WTC11 (cell line): ENCODE measurements at regions not wholly inside any gene's neighbourhood (a gene's known extent, or its start where the extent isn't known, plus 50 kb on each side); places are given as distances from the start of the nearest gene placed in this dataset.

ENCODE experiments used
- ATAC-seq: fragments of 200-7000 bp; cut with Tn5 transposase; 2 replicates; pipeline ENCODE4 v1.10.0; 2021; ENCODE audit warnings: mild to moderate bottlenecking, moderate library complexity
- CTCF ChIA-PET: fragments of 300-600 bp; sonication (Branson Sonifier 250); formaldehyde crosslinking; loops from one replicate; lab custom pipeline; 2021; ENCODE audit warnings: antibody characterized with exemption; lab: Charles Lee
- POLR2A ChIA-PET: fragments of 350-600 bp; sonication (Branson Sonifier 250); formaldehyde crosslinking; loops from one replicate; lab custom pipeline; 2021; ENCODE audit warnings: antibody characterized with exemption; lab: Charles Lee
- DNase-seq: peaks from one replicate; pipeline ENCODE4 v3.0.0; 2021; ENCODE audit warnings: low spot score
- H3K27ac Mint-ChIP-seq: 2 replicates; pipeline ENCODE4 v1.8.0; 2021; ENCODE audit warnings: mixed read lengths
- H3K27me3 Mint-ChIP-seq: 2 replicates; pipeline ENCODE4 v1.8.0; 2021; ENCODE audit warnings: low read depth, mild to moderate bottlenecking, moderate library complexity, mixed read lengths
- H3K36me3 Mint-ChIP-seq: 2 replicates; pipeline ENCODE4 v1.8.0; 2021; ENCODE audit warnings: mixed read lengths
- H3K4me1 Mint-ChIP-seq: 2 replicates; pipeline ENCODE4 v1.8.0; 2022; ENCODE audit warnings: mixed read lengths
- H3K4me3 Mint-ChIP-seq: 2 replicates; pipeline ENCODE4 v1.8.0; 2021; ENCODE audit warnings: mild to moderate bottlenecking, moderate library complexity, mixed read lengths
- H3K9me3 Mint-ChIP-seq: 2 replicates; pipeline ENCODE4 v1.8.0; 2021; ENCODE audit warnings: mixed read lengths
- CREM ChIP-seq: sonication (generic); formaldehyde crosslinking; IDR thresholded peaks from 2 replicates; pipeline ENCODE4 v1.8.1; 2022; ENCODE audit warnings: mild to moderate bottlenecking, missing genetic modification reagents, moderate library complexity
- EMX1 ChIP-seq: fragments of 250-450 bp; sonication (Bioruptor Pico); IDR thresholded peaks from 2 replicates; pipeline ENCODE4 v1.8.0; 2021; ENCODE audit warnings: mild to moderate bottlenecking
- FOXJ3 ChIP-seq: sonication (generic); formaldehyde crosslinking; IDR thresholded peaks from 2 replicates; pipeline ENCODE4 v1.9.0; 2021; ENCODE audit warnings: missing genetic modification reagents, mild to moderate bottlenecking, borderline replicate concordance
- GABPB1 ChIP-seq: sonication (generic); formaldehyde crosslinking; IDR thresholded peaks from 2 replicates; pipeline ENCODE4 v1.8.1; 2023; ENCODE audit warnings: mild to moderate bottlenecking, missing genetic modification reagents
- NFE2L1 ChIP-seq: sonication (generic); formaldehyde crosslinking; IDR thresholded peaks from 2 replicates; pipeline ENCODE4 v1.8.1; 2023; ENCODE audit warnings: missing genetic modification reagents
- NFYB ChIP-seq: sonication (generic); formaldehyde crosslinking; conservative IDR thresholded peaks from 2 replicates; pipeline ENCODE4 v1.8.0; 2022; ENCODE audit warnings: low read depth, missing genetic modification reagents
- NR2C2 ChIP-seq: sonication (generic); formaldehyde crosslinking; IDR thresholded peaks from 2 replicates; pipeline ENCODE4 v1.8.0; 2022; ENCODE audit warnings: mild to moderate bottlenecking, missing genetic modification reagents
- NR3C1 ChIP-seq: sonication (generic); formaldehyde crosslinking; conservative IDR thresholded peaks from 2 replicates; pipeline ENCODE4 v1.8.1; 2023; ENCODE audit warnings: low read depth, mild to moderate bottlenecking, missing genetic modification reagents
- ZNF396 ChIP-seq: fragments of 250-450 bp; sonication (Bioruptor Pico); IDR thresholded peaks from 2 replicates; pipeline ENCODE4 v1.8.0; 2021; ENCODE audit warnings: mild to moderate bottlenecking, moderate library complexity, borderline replicate concordance
- ZNF416 ChIP-seq: fragments of 250-450 bp; sonication (Bioruptor Pico); IDR thresholded peaks from 2 replicates; pipeline ENCODE4 v1.9.0; 2021; ENCODE audit warnings: mild to moderate bottlenecking, inconsistent platforms
- TF ChIP-seq, protein P1 (sequence below): sonication (generic); formaldehyde crosslinking; IDR thresholded peaks from 2 replicates; pipeline ENCODE4 v1.8.1; 2023; ENCODE audit warnings: mild to moderate bottlenecking, missing genetic modification reagents, borderline replicate concordance
- TF ChIP-seq, protein P2 (sequence below): sonication (generic); formaldehyde crosslinking; IDR thresholded peaks from 2 replicates; pipeline ENCODE4 v1.8.1; 2022; ENCODE audit warnings: low read depth, mild to moderate bottlenecking, moderate library complexity, missing genetic modification reagents, borderline replicate concordance
- TF ChIP-seq, protein P3 (sequence below): fragments of 250-450 bp; sonication (Bioruptor Pico); IDR thresholded peaks from 2 replicates; pipeline ENCODE4 v1.9.0; 2021; ENCODE audit warnings: mild to moderate bottlenecking
- TF ChIP-seq, protein P4 (sequence below): sonication (generic); formaldehyde crosslinking; IDR thresholded peaks from 2 replicates; pipeline ENCODE4 v1.8.0; 2022; ENCODE audit warnings: mild to moderate bottlenecking, missing genetic modification reagents
- TF ChIP-seq, protein P5 (sequence below): sonication (generic); formaldehyde crosslinking; IDR thresholded peaks from 2 replicates; pipeline ENCODE4 v1.8.1; 2023; ENCODE audit warnings: mild to moderate bottlenecking, moderate library complexity, missing genetic modification reagents
- TF ChIP-seq, protein P6 (sequence below): sonication (generic); formaldehyde crosslinking; IDR thresholded peaks from 2 replicates; pipeline ENCODE4 v1.8.1; 2022; ENCODE audit warnings: mild to moderate bottlenecking, missing genetic modification reagents, moderate library complexity, borderline replicate concordance
- TF ChIP-seq, protein P7 (sequence below): fragments of 250-450 bp; sonication (Bioruptor Pico); conservative IDR thresholded peaks from 2 replicates; pipeline ENCODE4 v1.9.0; 2021; ENCODE audit warnings: mild to moderate bottlenecking
- TF ChIP-seq, protein P8 (sequence below): sonication (generic); formaldehyde crosslinking; conservative IDR thresholded peaks from 2 replicates; pipeline ENCODE4 v1.8.1; 2022; ENCODE audit warnings: mild to moderate bottlenecking, missing genetic modification reagents
- TF ChIP-seq, protein P9 (sequence below): fragments of 250-450 bp; sonication (Bioruptor Pico); IDR thresholded peaks from 2 replicates; pipeline ENCODE4 v1.9.0; 2021; ENCODE audit warnings: moderate library complexity, mild to moderate bottlenecking, inconsistent platforms, borderline replicate concordance
- TF ChIP-seq, protein P10 (sequence below): sonication (generic); formaldehyde crosslinking; IDR thresholded peaks from 2 replicates; pipeline ENCODE4 v1.8.1; 2022; ENCODE audit warnings: mild to moderate bottlenecking, moderate library complexity, missing genetic modification reagents

DNA sequence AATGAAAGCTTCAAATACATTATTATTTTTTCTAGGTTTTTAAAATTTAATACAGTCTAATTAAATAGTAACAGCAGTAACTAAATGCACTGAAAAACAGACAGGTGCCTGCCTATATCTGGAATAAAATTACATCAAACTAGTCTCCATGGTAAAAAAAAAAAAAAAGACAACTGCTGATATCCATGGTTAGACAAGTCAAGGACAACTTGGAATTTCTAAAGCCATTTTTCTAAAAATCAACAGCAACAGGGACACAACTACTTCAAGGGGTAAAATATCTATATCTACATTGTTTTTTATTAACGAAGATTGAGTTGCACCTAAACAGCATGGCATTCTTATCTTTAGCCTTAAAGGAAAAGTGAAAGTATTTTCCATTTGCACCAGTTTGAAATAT is 74.7 kb upstream of the VPREB1 start (continued):
- TF ChIP-seq, protein P1, sequence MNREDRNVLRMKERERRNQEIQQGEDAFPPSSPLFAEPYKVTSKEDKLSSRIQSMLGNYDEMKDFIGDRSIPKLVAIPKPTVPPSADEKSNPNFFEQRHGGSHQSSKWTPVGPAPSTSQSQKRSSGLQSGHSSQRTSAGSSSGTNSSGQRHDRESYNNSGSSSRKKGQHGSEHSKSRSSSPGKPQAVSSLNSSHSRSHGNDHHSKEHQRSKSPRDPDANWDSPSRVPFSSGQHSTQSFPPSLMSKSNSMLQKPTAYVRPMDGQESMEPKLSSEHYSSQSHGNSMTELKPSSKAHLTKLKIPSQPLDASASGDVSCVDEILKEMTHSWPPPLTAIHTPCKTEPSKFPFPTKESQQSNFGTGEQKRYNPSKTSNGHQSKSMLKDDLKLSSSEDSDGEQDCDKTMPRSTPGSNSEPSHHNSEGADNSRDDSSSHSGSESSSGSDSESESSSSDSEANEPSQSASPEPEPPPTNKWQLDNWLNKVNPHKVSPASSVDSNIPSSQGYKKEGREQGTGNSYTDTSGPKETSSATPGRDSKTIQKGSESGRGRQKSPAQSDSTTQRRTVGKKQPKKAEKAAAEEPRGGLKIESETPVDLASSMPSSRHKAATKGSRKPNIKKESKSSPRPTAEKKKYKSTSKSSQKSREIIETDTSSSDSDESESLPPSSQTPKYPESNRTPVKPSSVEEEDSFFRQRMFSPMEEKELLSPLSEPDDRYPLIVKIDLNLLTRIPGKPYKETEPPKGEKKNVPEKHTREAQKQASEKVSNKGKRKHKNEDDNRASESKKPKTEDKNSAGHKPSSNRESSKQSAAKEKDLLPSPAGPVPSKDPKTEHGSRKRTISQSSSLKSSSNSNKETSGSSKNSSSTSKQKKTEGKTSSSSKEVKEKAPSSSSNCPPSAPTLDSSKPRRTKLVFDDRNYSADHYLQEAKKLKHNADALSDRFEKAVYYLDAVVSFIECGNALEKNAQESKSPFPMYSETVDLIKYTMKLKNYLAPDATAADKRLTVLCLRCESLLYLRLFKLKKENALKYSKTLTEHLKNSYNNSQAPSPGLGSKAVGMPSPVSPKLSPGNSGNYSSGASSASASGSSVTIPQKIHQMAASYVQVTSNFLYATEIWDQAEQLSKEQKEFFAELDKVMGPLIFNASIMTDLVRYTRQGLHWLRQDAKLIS (CRISPR knock-in tag) = no peak
- TF ChIP-seq, protein P2, sequence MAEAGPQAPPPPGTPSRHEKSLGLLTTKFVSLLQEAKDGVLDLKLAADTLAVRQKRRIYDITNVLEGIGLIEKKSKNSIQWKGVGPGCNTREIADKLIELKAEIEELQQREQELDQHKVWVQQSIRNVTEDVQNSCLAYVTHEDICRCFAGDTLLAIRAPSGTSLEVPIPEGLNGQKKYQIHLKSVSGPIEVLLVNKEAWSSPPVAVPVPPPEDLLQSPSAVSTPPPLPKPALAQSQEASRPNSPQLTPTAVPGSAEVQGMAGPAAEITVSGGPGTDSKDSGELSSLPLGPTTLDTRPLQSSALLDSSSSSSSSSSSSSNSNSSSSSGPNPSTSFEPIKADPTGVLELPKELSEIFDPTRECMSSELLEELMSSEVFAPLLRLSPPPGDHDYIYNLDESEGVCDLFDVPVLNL (CRISPR knock-in tag) = no peak
- TF ChIP-seq, protein P3, sequence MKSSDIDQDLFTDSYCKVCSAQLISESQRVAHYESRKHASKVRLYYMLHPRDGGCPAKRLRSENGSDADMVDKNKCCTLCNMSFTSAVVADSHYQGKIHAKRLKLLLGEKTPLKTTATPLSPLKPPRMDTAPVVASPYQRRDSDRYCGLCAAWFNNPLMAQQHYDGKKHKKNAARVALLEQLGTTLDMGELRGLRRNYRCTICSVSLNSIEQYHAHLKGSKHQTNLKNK = no peak
- TF ChIP-seq GABPB1 (CRISPR knock-in tag) (no peak), ZNF396 (CRISPR knock-in tag) (no peak), CREM (CRISPR knock-in tag) (no peak), FOXJ3 (CRISPR knock-in tag) (no peak), ZNF416 (CRISPR knock-in tag) (no peak), NR2C2 (CRISPR knock-in tag) (no peak), NR3C1 (CRISPR knock-in tag) (no peak)
- TF ChIP-seq, protein P4, sequence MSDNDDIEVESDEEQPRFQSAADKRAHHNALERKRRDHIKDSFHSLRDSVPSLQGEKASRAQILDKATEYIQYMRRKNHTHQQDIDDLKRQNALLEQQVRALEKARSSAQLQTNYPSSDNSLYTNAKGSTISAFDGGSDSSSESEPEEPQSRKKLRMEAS (CRISPR knock-in tag) = no peak
- TF ChIP-seq, protein P5, sequence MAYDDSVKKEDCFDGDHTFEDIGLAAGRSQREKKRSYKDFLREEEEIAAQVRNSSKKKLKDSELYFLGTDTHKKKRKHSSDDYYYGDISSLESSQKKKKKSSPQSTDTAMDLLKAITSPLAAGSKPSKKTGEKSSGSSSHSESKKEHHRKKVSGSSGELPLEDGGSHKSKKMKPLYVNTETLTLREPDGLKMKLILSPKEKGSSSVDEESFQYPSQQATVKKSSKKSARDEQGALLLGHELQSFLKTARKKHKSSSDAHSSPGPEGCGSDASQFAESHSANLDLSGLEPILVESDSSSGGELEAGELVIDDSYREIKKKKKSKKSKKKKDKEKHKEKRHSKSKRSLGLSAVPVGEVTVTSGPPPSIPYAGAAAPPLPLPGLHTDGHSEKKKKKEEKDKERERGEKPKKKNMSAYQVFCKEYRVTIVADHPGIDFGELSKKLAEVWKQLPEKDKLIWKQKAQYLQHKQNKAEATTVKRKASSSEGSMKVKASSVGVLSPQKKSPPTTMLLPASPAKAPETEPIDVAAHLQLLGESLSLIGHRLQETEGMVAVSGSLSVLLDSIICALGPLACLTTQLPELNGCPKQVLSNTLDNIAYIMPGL (CRISPR knock-in tag) = no peak
- TF ChIP-seq, protein P6, sequence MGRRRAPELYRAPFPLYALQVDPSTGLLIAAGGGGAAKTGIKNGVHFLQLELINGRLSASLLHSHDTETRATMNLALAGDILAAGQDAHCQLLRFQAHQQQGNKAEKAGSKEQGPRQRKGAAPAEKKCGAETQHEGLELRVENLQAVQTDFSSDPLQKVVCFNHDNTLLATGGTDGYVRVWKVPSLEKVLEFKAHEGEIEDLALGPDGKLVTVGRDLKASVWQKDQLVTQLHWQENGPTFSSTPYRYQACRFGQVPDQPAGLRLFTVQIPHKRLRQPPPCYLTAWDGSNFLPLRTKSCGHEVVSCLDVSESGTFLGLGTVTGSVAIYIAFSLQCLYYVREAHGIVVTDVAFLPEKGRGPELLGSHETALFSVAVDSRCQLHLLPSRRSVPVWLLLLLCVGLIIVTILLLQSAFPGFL = no peak

DNA sequence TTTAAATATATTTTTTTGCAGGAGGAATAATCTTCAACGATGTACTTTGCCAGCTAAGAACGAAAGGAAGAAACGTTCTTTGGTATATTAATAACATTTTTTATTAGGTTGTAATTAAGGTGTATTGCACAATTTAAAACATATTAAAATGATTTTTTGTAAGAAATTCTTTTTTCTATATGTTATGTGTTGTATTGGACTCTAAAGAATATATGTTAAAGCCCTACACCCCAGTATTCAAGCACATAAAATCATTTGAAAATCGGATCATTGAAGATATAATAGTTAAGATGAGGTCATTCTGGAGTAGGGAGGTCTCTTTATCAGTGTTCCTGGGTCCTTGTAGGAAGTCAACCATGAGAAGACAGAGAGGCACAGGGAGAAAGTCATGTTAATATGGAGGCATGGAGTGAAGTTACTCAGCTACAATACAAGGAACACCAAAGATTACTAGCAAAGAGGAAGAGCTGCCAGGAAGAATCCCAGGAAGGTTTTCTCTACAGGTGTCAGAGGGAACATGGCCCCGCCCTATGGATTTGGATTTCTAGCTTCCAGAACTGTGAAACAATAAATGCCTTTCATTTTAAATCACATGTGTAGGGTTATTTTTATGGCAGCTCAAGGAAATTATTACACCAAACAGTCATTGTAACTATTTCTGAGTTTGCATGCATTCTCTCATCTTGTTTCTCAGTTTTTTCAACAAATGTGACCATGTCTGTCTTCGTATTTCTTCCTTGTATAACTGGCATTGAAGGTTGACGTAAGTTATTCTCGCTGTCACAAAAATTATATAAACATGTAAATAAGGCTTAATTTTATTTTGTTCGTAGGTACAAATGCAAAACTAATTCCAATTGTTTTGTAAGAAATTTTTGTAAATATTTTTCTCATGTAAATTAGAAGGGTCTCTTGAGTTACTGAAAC is 75.4 kb upstream of the VPREB1 start:
- CTCF ChIA-PET = interaction anchor here (0.9 to 1.4 kb wide), 4 partner anchors 12 to 108 kb away, joined by 3 to 6 read pairs (median 4); no protein-coding TSS in a partner anchor
- DNase-seq = no peak
- TF ChIP-seq, protein P7, sequence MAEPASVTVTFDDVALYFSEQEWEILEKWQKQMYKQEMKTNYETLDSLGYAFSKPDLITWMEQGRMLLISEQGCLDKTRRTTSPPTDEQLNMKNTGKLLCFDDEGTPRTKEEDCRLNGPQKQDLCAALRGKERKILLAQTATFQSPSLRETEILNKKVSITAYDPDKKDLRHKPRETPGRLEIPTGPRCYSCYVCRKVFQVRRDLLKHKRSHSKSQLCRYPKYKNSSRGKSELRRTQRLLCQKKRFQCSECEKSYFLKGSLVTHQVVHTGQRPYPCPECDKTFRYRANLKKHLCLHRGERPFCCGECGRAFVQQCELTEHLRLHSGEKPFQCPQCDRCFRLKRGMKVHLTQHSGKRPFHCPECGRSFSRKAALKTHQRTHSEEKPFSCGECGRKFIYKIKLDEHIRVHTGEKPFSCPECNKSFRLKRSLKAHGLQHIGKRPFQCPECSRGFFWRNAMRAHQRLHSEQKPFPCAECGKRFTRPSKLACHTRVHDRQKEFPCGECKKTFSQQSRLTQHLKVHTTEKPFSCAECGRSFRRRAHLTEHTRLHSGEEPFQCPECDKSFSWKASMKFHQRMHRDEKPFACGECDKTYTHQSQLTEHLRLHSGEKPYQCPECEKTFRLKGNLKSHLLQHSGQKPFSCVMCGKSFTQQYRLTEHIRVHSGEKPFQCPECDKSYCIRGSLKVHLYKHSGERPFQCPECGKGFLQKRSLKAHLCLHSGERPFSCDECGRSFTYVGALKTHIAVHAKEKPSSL (CRISPR knock-in tag) = no peak
- TF ChIP-seq, protein P8, sequence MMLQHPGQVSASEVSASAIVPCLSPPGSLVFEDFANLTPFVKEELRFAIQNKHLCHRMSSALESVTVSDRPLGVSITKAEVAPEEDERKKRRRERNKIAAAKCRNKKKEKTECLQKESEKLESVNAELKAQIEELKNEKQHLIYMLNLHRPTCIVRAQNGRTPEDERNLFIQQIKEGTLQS (CRISPR knock-in tag) = no peak
- TF ChIP-seq EMX1 (CRISPR knock-in tag) (no peak), NFYB (no peak), NFE2L1 (CRISPR knock-in tag) (no peak)
- TF ChIP-seq, protein P9, sequence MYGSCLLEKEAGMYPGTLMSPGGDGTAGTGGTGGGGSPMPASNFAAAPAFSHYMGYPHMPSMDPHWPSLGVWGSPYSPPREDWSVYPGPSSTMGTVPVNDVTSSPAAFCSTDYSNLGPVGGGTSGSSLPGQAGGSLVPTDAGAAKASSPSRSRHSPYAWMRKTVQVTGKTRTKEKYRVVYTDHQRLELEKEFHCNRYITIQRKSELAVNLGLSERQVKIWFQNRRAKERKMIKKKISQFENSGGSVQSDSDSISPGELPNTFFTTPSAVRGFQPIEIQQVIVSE (CRISPR knock-in tag) = no peak
- TF ChIP-seq, protein P10, sequence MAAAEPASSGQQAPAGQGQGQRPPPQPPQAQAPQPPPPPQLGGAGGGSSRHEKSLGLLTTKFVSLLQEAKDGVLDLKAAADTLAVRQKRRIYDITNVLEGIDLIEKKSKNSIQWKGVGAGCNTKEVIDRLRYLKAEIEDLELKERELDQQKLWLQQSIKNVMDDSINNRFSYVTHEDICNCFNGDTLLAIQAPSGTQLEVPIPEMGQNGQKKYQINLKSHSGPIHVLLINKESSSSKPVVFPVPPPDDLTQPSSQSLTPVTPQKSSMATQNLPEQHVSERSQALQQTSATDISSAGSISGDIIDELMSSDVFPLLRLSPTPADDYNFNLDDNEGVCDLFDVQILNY (CRISPR knock-in tag) = no peak
- TF ChIP-seq, all 79 proteins: peak for 0
- Mint-ChIP-seq H3K4me1 (0 out of 2 replicates have a peak, but pooled peaks cover 3% of the 10 kb centered on the region), H3K27ac (no peak overlapping the region), H3K27me3 (peaks cover 98% of the 10 kb centered on the region), H3K4me3 (no peak overlapping the region), H3K9me3 (peaks cover 4% of the 10 kb centered on the region; the same call in 1 of the 2 replicates), H3K36me3 (no peaks in the 10 kb centered on the region)
- POLR2A ChIA-PET = no interaction called here
- no peak for ATAC-seq
